ENCODE measurements at regions not wholly inside any gene's neighbourhood (a gene's known extent, or its start where the extent isn't known, plus 50 kb on each side); places are given as distances from the start of the nearest gene placed in this dataset.

DNA sequence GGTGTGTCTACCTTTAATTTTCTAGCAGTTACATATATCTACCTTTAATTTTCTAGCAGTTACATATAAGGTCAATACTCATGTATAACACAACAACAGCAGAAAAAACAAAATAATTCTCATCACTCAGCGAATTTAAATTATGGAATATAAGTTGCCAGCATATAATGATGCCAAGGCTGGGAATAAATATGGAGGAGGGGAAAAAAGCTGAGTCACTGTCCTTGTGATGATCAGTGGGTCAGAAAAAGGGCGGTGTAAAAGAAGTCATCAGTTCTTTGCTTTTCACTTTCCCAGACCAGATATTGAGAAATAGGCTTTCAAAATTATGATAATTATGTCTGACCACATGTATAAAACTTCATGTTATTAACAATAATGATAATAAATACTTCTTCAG, 1471.7 kb downstream of the CDH8 start:
- in situ Hi-C loops (cut with HindIII; ENCODE audit: extremely low pct_ligation_motif_present, low pct_unique_long_range_greater_than_20kb): no loop called here
- BruUV-seq (replicated peaks): no TSS peak
- no peaks in the 10 kb centered on the region for H3K36me3 ChIP-seq (replicated peaks in 1 of 2; ENCODE audit: control insufficient read depth in 1 of 2, insufficient read depth in 2 of 2, low read length in 2 of 2)
- H3K4me1 ChIP-seq (ENCODE audit: insufficient read depth, low read length): no peaks in the 10 kb centered on the region
- no peaks in the 10 kb centered on the region for H3K27me3 ChIP-seq (ENCODE audit: control insufficient read depth in 1 of 2, insufficient read depth in 2 of 2, low read length in 2 of 2)
- H4K20me1 ChIP-seq (ENCODE audit: insufficient read depth, low read length): no peaks in the 10 kb centered on the region
- H3K79me2 ChIP-seq (ENCODE audit: insufficient read depth, low read length): no peaks in the 10 kb centered on the region
- ChIA-PET POLR2A (no interaction called here), CTCF (ENCODE audit: low intra/inter-chr PET ratio, low total read pairs) (no interaction called here)
- H3K9me3 ChIP-seq (ENCODE audit: low read length): peaks cover 90% of the 10 kb centered on the region
- H3K27ac ChIP-seq (ENCODE audit: extremely low read length, insufficient read depth, low read length): no peak overlapping the region
- no peak overlapping the region for H3K9ac ChIP-seq (ENCODE audit: insufficient read depth, low read depth, low read length)
- no peak overlapping the region for H3K4me3 ChIP-seq (replicated peaks in 1 of 3; ENCODE audit: insufficient read depth in 1 of 3, low read depth in 2 of 3, low read length in 3 of 3)
- intact Hi-C loops (cut with micrococcal nuclease; ENCODE audit: unreplicated experiment): no loop called here
- no peak overlapping the region for H2AFZ ChIP-seq (ENCODE audit: low read length)
- ATAC-seq (no peak), FAIRE-seq (no peak), DNase-seq (ENCODE audit: low spot score) (no peak)
- WGBS (ENCODE audit: low lambda C conversion rate): 29% methylated on average over 2 of the region's 2 CpGs
- no peak overlapping the region for H3K4me2 ChIP-seq (ENCODE audit: low read depth, low read length)
- TF ChIP-seq, protein P1, sequence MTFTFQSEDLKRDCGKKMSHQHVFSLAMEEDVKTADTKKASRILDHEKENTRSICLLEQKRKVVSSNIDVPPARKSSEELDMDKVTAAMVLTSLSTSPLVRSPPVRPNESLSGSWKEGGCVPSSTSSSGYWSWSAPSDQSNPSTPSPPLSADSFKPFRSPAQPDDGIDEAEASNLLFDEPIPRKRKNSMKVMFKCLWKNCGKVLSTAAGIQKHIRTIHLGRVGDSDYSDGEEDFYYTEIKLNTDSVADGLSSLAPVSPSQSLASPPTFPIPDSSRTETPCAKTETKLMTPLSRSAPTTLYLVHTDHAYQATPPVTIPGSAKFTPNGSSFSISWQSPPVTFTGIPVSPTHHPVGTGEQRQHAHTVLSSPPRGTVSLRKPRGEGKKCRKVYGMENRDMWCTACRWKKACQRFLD (CRISPR knock-in tag; IDR thresholded peaks at IDR 0.05; ENCODE audit: borderline replicate concordance): no peak
- TF ChIP-seq, protein P2, sequence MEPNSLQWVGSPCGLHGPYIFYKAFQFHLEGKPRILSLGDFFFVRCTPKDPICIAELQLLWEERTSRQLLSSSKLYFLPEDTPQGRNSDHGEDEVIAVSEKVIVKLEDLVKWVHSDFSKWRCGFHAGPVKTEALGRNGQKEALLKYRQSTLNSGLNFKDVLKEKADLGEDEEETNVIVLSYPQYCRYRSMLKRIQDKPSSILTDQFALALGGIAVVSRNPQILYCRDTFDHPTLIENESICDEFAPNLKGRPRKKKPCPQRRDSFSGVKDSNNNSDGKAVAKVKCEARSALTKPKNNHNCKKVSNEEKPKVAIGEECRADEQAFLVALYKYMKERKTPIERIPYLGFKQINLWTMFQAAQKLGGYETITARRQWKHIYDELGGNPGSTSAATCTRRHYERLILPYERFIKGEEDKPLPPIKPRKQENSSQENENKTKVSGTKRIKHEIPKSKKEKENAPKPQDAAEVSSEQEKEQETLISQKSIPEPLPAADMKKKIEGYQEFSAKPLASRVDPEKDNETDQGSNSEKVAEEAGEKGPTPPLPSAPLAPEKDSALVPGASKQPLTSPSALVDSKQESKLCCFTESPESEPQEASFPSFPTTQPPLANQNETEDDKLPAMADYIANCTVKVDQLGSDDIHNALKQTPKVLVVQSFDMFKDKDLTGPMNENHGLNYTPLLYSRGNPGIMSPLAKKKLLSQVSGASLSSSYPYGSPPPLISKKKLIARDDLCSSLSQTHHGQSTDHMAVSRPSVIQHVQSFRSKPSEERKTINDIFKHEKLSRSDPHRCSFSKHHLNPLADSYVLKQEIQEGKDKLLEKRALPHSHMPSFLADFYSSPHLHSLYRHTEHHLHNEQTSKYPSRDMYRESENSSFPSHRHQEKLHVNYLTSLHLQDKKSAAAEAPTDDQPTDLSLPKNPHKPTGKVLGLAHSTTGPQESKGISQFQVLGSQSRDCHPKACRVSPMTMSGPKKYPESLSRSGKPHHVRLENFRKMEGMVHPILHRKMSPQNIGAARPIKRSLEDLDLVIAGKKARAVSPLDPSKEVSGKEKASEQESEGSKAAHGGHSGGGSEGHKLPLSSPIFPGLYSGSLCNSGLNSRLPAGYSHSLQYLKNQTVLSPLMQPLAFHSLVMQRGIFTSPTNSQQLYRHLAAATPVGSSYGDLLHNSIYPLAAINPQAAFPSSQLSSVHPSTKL (CRISPR knock-in tag; IDR thresholded peaks at IDR 0.05): no peak
- TF ChIP-seq, protein P3, sequence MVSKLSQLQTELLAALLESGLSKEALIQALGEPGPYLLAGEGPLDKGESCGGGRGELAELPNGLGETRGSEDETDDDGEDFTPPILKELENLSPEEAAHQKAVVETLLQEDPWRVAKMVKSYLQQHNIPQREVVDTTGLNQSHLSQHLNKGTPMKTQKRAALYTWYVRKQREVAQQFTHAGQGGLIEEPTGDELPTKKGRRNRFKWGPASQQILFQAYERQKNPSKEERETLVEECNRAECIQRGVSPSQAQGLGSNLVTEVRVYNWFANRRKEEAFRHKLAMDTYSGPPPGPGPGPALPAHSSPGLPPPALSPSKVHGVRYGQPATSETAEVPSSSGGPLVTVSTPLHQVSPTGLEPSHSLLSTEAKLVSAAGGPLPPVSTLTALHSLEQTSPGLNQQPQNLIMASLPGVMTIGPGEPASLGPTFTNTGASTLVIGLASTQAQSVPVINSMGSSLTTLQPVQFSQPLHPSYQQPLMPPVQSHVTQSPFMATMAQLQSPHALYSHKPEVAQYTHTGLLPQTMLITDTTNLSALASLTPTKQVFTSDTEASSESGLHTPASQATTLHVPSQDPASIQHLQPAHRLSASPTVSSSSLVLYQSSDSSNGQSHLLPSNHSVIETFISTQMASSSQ (IDR thresholded peaks at IDR 0.05; ENCODE audit: low read depth): no peak
- TF ChIP-seq, protein P3 (CRISPR knock-in tag; IDR thresholded peaks at IDR 0.05; ENCODE audit: borderline replicate concordance): no peak
- TF ChIP-seq GTF3A (CRISPR knock-in tag; conservative IDR thresholded peaks at IDR 0.05) (no peak), HMG20B (CRISPR knock-in tag; conservative IDR thresholded peaks at IDR 0.05) (no peak), MAFF (IDR thresholded peaks at IDR 0.05; ENCODE audit: low read depth, low read length) (peak; percentile 14; the same call in 1 of the 2 replicates)
- TF ChIP-seq, protein P4, sequence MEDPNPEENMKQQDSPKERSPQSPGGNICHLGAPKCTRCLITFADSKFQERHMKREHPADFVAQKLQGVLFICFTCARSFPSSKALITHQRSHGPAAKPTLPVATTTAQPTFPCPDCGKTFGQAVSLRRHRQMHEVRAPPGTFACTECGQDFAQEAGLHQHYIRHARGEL (CRISPR knock-in tag; IDR thresholded peaks at IDR 0.05): no peak

Data from HepG2 (cell line).